IMR-90 (cell line): ENCODE measurements at regions not wholly inside any gene's neighbourhood (a gene's known extent, or its start where the extent isn't known, plus 50 kb on each side); places are given as distances from the start of the nearest gene placed in this dataset.

ENCODE experiments used
- ATAC-seq: fragments of 200-7000 bp; cut with Tn5 transposase; 2 replicates; pipeline ENCODE4 v1.9.1; 2020; ENCODE audit warnings: low read depth, mild to moderate bottlenecking, moderate library complexity
- BruUV-seq: library from RNA; stranded (reverse); fragments of 400-500 nt; replicated peaks from 2 replicates; lab custom pipeline; 2021; lab: Mats Ljungman, UMichigan
- CTCF ChIA-PET: fragments of 300-600 bp; formaldehyde crosslinking; extraction: SDS; loops from one replicate; lab custom pipeline; 2021; ENCODE audit warnings: antibody characterized with exemption; lab: Yijun Ruan, JAX
- POLR2A ChIA-PET: fragments of 300-600 bp; sonication (Branson Sonifier 250); formaldehyde crosslinking; loops from one replicate; lab custom pipeline; 2022; ENCODE audit warnings: antibody characterized with exemption; ENCODE audit not compliant: unreplicated experiment; lab: Charles Lee
- DNase-seq: peaks from one replicate; pipeline ENCODE4 v3.0.0; 2013
- H2AFZ ChIP-seq: replicated peaks from 2 replicates; pipeline ENCODE3; 2013; ENCODE audit warnings: low read length, mild to moderate bottlenecking; ENCODE audit not compliant: poor library complexity
- H2AK5ac ChIP-seq: 2 replicates; pipeline ENCODE4 v1.6.1; 2013; ENCODE audit warnings: low read depth, low read length, inconsistent platforms
- H2AK9ac ChIP-seq: replicated peaks from 2 replicates; pipeline ENCODE3; 2013; ENCODE audit warnings: mild to moderate bottlenecking, low read depth, low read length, moderate library complexity; ENCODE audit not compliant: poor library complexity
- H2BK120ac ChIP-seq: 2 replicates; pipeline ENCODE4 v1.6.1; 2013; ENCODE audit warnings: low read depth, low read length, inconsistent platforms
- H2BK15ac ChIP-seq: 3 replicates; pipeline ENCODE4 v1.6.1; 2013; ENCODE audit warnings: low read depth, low read length, inconsistent platforms
- H2BK20ac ChIP-seq: 2 replicates; pipeline ENCODE4 v1.6.1; 2013; ENCODE audit warnings: low read depth, mild to moderate bottlenecking, inconsistent platforms, low read length, moderate library complexity
- H2BK5ac ChIP-seq: 2 replicates; pipeline ENCODE4 v1.6.1; 2013; ENCODE audit warnings: mild to moderate bottlenecking, low read depth, low read length, inconsistent platforms; ENCODE audit not compliant: poor library complexity, severe bottlenecking
- H3K14ac ChIP-seq: replicated peaks from 2 replicates; pipeline ENCODE4 v1.6.1; 2013; ENCODE audit warnings: low read depth, low read length, inconsistent platforms
- H3K18ac ChIP-seq: 2 replicates; pipeline ENCODE4 v1.6.1; 2013; ENCODE audit warnings: low read depth, low read length, control low read depth
- H3K23ac ChIP-seq: 2 replicates; pipeline ENCODE4 v1.6.1; 2013; ENCODE audit warnings: low read depth, low read length, inconsistent platforms
- H3K27ac ChIP-seq: 2 replicates; pipeline ENCODE4 v1.5.1; 2013; ENCODE audit warnings: mild to moderate bottlenecking, control low read depth, low read length; ENCODE audit not compliant: insufficient read depth
- H3K27me3 ChIP-seq: 2 replicates; pipeline ENCODE4 v1.6.1; 2013; ENCODE audit warnings: low read length; ENCODE audit not compliant: control insufficient read depth, insufficient read depth
- H3K36me3 ChIP-seq: 2 replicates; pipeline ENCODE4 v1.6.1; 2013; ENCODE audit warnings: low read length, mixed read lengths; ENCODE audit not compliant: control insufficient read depth, insufficient read depth
- H3K4ac ChIP-seq: 2 replicates; pipeline ENCODE4 v1.6.1; 2013; ENCODE audit warnings: low read depth, low read length, inconsistent platforms
- H3K4me1 ChIP-seq: 2 replicates; pipeline ENCODE4 v1.6.1; 2013; ENCODE audit warnings: low read length, mixed read lengths; ENCODE audit not compliant: control insufficient read depth, insufficient read depth
- H3K4me2 ChIP-seq: 2 replicates; pipeline ENCODE4 v1.6.1; 2013; ENCODE audit warnings: low read depth, mild to moderate bottlenecking, control low read depth, low read length, moderate library complexity
- H3K4me3 ChIP-seq: 2 replicates; pipeline ENCODE4 v1.5.1; 2013; ENCODE audit warnings: low read depth, mild to moderate bottlenecking, control low read depth, low read length, moderate library complexity; ENCODE audit not compliant: insufficient read depth
- H3K56ac ChIP-seq: 2 replicates; pipeline ENCODE4 v1.6.1; 2013; ENCODE audit warnings: low read length, inconsistent platforms; ENCODE audit not compliant: insufficient read depth; ENCODE audit errors: extremely low read depth
- H3K79me1 ChIP-seq, 2 experiments: 2 replicates each; pipeline ENCODE4 v1.6.1; 2013; ENCODE audit warnings: low read length in 2 of 2, inconsistent platforms in 1 of 2, low read depth in 1 of 2
- H3K9ac ChIP-seq: 2 replicates; pipeline ENCODE4 v1.6.1; 2013; ENCODE audit warnings: low read depth, low read length, control low read depth
- H3K9me1 ChIP-seq: 2 replicates; pipeline ENCODE4 v1.6.1; 2013; ENCODE audit warnings: low read length, inconsistent platforms; ENCODE audit not compliant: insufficient read depth
- H3K9me3 ChIP-seq: 2 replicates; pipeline ENCODE4 v1.6.1; 2013; ENCODE audit warnings: low read length; ENCODE audit not compliant: control insufficient read depth, insufficient read depth
- H4K20me1 ChIP-seq: 2 replicates; pipeline ENCODE4 v1.6.1; 2013; ENCODE audit warnings: low read length, inconsistent platforms; ENCODE audit not compliant: insufficient read depth
- H4K5ac ChIP-seq: 2 replicates; pipeline ENCODE4 v1.6.1; 2013; ENCODE audit warnings: mild to moderate bottlenecking, low read depth, low read length, control low read depth
- H4K8ac ChIP-seq, 2 experiments: 2 replicates each; pipeline ENCODE4 v1.6.1; 2013; ENCODE audit warnings: low read depth in 2 of 2, low read length in 2 of 2, control low read depth in 1 of 2, inconsistent platforms in 1 of 2
- H4K91ac ChIP-seq: 2 replicates; pipeline ENCODE4 v1.6.1; 2013; ENCODE audit warnings: low read depth, low read length, inconsistent platforms; ENCODE audit not compliant: insufficient read depth
- CTCF ChIP-seq: conservative IDR thresholded peaks from 2 replicates; pipeline ENCODE4 v1.5.1; 2012; ENCODE audit warnings: mild to moderate bottlenecking, low read depth, low read length, improper control_type of control experiment
- ELK1 ChIP-seq: fragments of 150-350 bp; IDR thresholded peaks from 2 replicates; pipeline ENCODE4 v1.6.1; 2016; ENCODE audit warnings: low read depth, mild to moderate bottlenecking, low read length, moderate library complexity, borderline replicate concordance
- MXI1 ChIP-seq: IDR thresholded peaks from 2 replicates; pipeline ENCODE4 v1.6.1; 2012; ENCODE audit warnings: low read depth, mild to moderate bottlenecking, low read length, moderate library complexity, borderline replicate concordance
- RAD21 ChIP-seq: IDR thresholded peaks from 2 replicates; pipeline ENCODE4 v1.6.1; 2012; ENCODE audit warnings: low read length, improper control_type of control experiment
- SMC3 ChIP-seq: fragments of 150-350 bp; IDR thresholded peaks from 2 replicates; pipeline ENCODE4 v1.6.1; 2016; ENCODE audit warnings: low read depth, mild to moderate bottlenecking, antibody characterized with exemption, low read length, moderate library complexity
- WGBS, 2 experiments: methylation state at CpG; one replicate each; pipeline versions ENCODE4 v1.1.5 to v1.1.7; 2013; ENCODE audit warnings: missing lambda C conversion rate in 2 of 2; ENCODE audit not compliant: insufficient read length in 1 of 2; ENCODE audit errors: extremely low coverage in 2 of 2; 5-methylcytosine and 5-hydroxymethylcytosine counted together
- dilution Hi-C: fragments of 300-500 bp; cut with HindIII; formaldehyde crosslinking; loops from one replicate; pipeline ENCODE4 v1.14.3; 2018; ENCODE audit warnings: low sequenced_read_pairs; ENCODE audit not compliant: unreplicated experiment
- in situ Hi-C: fragments of 300-500 bp; cut with MboI; formaldehyde crosslinking; loops from 3 replicates; pipeline ENCODE4 v1.14.3; 2019; ENCODE audit warnings: low sequenced_read_pairs, inconsistent platforms, mixed read lengths
- intact Hi-C: fragments of 100-400 bp; cut with micrococcal nuclease; formaldehyde crosslinking; loops from 2 replicates; pipeline ENCODE4 v1.10.0; 2022
- TF ChIP-seq, protein P1 (sequence below): fragments of 150-350 bp; IDR thresholded peaks from 2 replicates; pipeline ENCODE4 v1.6.1; 2017; ENCODE audit warnings: mild to moderate bottlenecking, antibody characterized with exemption, low read length, low read depth

GRCh38 chr10:118850418-118851061 is 95.8 kb upstream of the CACUL1 start:
- H4K91ac ChIP-seq = no peak overlapping the region
- no peak overlapping the region for H3K4me3 ChIP-seq
- intact Hi-C loops = loop anchor here (1.0 kb wide), 1 partner anchor 282 kb away; no protein-coding TSS in a partner anchor
- no peak overlapping the region for H2BK5ac ChIP-seq
- H2AFZ ChIP-seq = peak overlapping the region; percentile 48
- ChIA-PET POLR2A (no interaction called here), CTCF (interaction anchor here (0.6 to 1.0 kb wide), 4 partner anchors 12 to 801 kb away, joined by 3 to 7 read pairs (median 4); no protein-coding TSS in a partner anchor)
- H2AK9ac ChIP-seq = peak overlapping the region; percentile 25
- WGBS, 2 experiments = no CpG with 5 or more reads among the region's 3 CpGs
- peaks cover 9% of the 10 kb centered on the region for H3K27me3 ChIP-seq
- H2BK20ac ChIP-seq = no peak overlapping the region
- dilution Hi-C loops = no loop called here
- peak; percentile 36 for DNase-seq
- H3K4ac ChIP-seq = no peak overlapping the region
- H2BK15ac ChIP-seq = no peak overlapping the region
- H2AK5ac ChIP-seq = no peak overlapping the region
- peak; percentile 32; the same call in 1 of the 2 replicates for ATAC-seq
- no peaks in the 10 kb centered on the region for H3K9me1 ChIP-seq
- H3K79me1 ChIP-seq = no peaks in the 10 kb centered on the region
- H3K14ac ChIP-seq = no peak overlapping the region
- no peaks in the 10 kb centered on the region for H3K4me1 ChIP-seq
- no peak overlapping the region for H3K56ac ChIP-seq
- H3K9me3 ChIP-seq = no peaks in the 10 kb centered on the region
- H4K5ac ChIP-seq = no peak overlapping the region
- no peak overlapping the region for H3K18ac ChIP-seq
- no peaks in the 10 kb centered on the region for H3K36me3 ChIP-seq
- TF ChIP-seq, protein P1, sequence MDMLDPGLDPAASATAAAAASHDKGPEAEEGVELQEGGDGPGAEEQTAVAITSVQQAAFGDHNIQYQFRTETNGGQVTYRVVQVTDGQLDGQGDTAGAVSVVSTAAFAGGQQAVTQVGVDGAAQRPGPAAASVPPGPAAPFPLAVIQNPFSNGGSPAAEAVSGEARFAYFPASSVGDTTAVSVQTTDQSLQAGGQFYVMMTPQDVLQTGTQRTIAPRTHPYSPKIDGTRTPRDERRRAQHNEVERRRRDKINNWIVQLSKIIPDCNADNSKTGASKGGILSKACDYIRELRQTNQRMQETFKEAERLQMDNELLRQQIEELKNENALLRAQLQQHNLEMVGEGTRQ = no peak
- peak; percentile 46 for TF ChIP-seq CTCF
- TF ChIP-seq SMC3 = peak; percentile 55
- no peak for TF ChIP-seq ELK1
- peak; percentile 47 for TF ChIP-seq RAD21
- no peak for TF ChIP-seq MXI1
- no peak overlapping the region for H3K9ac ChIP-seq
- in situ Hi-C loops = loop anchor here (10.0 kb wide), 1 partner anchor 286 kb away; no protein-coding TSS in a partner anchor
- no peak overlapping the region for H4K8ac ChIP-seq
- no peak overlapping the region for H3K23ac ChIP-seq
- H2BK120ac ChIP-seq = no peak overlapping the region
- no peaks in the 10 kb centered on the region for H4K20me1 ChIP-seq
- H3K4me2 ChIP-seq = no peak overlapping the region
- no TSS peak for BruUV-seq
- no peak overlapping the region for H3K27ac ChIP-seq
